Tibial artery (tissue), 4 donors: ENCODE measurements at regions not wholly inside any gene's neighbourhood (a gene's known extent, or its start where the extent isn't known, plus 50 kb on each side); places are given as distances from the start of the nearest gene placed in this dataset.

Experiments
- DNase-seq, 2 donors: peaks; one replicate each; pipeline ENCODE4 v3.0.0-alpha.2; 2019
- H3K27ac ChIP-seq, 2 donors: fragments of 200-600 bp; sonication (generic) in 1 of 2; 1 replicate in 1 of 2; 2 replicates in 1 of 2; pipeline ENCODE4 v1.5.1; 2018 to 2019; ENCODE audit warnings: mild to moderate bottlenecking in 1 of 2
- H3K27me3 ChIP-seq, 2 donors: fragments of 200-600 bp; sonication (generic) in 1 of 2; one replicate each; pipeline versions ENCODE4 v1.5.1 to v1.6.0; 2016 to 2019
- H3K36me3 ChIP-seq, 3 donors: fragments of 200-600 bp; sonication (generic) in 2 of 3; one replicate each; pipeline ENCODE4 v1.5.1; 2016 to 2019; ENCODE audit warnings: mild to moderate bottlenecking in 2 of 3
- H3K4me1 ChIP-seq, 4 donors: fragments of 200-600 bp; sonication (generic) in 2 of 4; 1 replicate in 3 of 4; 2 replicates in 1 of 4; pipeline ENCODE4 v1.5.1; 2016 to 2019
- H3K4me3 ChIP-seq, 2 donors: fragments of 200-600 bp; sonication (generic) in 1 of 2; 1 replicate in 1 of 2; 2 replicates in 1 of 2; pipeline ENCODE4 v1.5.1; 2018 to 2019; ENCODE audit warnings: mild to moderate bottlenecking in 2 of 2
- H3K9me3 ChIP-seq, 3 donors: fragments of 200-600 bp; sonication (generic) in 1 of 3; one replicate each; pipeline ENCODE4 v1.5.1; 2016 to 2019
- intact Hi-C: fragments of 100-400 bp; cut with DNase I; formaldehyde crosslinking; loops from one replicate; pipeline ENCODE4 v1.15.0; 2023; ENCODE audit warnings: low total_unique reads
- TF ChIP-seq, protein P1 (sequence below), 2 experiments: fragments of 200-600 bp in 1 of 2; fragments of 450-650 bp in 1 of 2; IDR thresholded peaks; one replicate each; pipeline ENCODE4 v1.5.1; 2017 to 2019; ENCODE audit warnings: antibody characterized with exemption in 2 of 2, mild to moderate bottlenecking in 1 of 2, moderate library complexity in 1 of 2

DNA sequence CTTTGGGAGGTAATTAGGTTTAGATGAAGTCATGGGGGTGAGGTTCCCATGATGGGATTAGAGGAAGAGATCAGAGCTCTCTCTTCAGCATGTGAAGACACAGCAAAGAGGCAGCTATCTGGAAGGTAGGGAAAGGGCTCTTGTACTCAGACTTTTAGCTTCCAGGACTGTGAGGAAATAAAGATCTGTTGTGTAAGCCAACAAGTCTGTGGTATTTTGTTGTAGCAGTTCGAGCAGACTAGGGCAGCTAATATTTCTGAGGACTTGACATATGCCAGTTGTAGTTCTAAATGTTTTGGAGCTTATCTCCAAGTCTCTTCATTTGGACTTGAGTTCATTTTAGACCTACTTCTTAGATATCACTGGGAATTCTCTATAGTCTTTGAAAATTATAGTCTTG lies 137.3 kb upstream of the PDE5A start:
- no peaks in the 10 kb centered on the region for H3K9me3 ChIP-seq
- DNase-seq = no peak
- no peaks in the 10 kb centered on the region for H3K27me3 ChIP-seq
- no peak overlapping the region for H3K27ac ChIP-seq
- intact Hi-C loops = no loop called here
- H3K36me3 ChIP-seq = no peaks in the 10 kb centered on the region
- H3K4me1 ChIP-seq = peaks cover 0 to 6% (median 2%) of the 10 kb centered on the region in 4 donors
- no peak overlapping the region for H3K4me3 ChIP-seq
- TF ChIP-seq, protein P1, sequence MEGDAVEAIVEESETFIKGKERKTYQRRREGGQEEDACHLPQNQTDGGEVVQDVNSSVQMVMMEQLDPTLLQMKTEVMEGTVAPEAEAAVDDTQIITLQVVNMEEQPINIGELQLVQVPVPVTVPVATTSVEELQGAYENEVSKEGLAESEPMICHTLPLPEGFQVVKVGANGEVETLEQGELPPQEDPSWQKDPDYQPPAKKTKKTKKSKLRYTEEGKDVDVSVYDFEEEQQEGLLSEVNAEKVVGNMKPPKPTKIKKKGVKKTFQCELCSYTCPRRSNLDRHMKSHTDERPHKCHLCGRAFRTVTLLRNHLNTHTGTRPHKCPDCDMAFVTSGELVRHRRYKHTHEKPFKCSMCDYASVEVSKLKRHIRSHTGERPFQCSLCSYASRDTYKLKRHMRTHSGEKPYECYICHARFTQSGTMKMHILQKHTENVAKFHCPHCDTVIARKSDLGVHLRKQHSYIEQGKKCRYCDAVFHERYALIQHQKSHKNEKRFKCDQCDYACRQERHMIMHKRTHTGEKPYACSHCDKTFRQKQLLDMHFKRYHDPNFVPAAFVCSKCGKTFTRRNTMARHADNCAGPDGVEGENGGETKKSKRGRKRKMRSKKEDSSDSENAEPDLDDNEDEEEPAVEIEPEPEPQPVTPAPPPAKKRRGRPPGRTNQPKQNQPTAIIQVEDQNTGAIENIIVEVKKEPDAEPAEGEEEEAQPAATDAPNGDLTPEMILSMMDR (IDR thresholded peaks at IDR 0.05) = no peak

DNA sequence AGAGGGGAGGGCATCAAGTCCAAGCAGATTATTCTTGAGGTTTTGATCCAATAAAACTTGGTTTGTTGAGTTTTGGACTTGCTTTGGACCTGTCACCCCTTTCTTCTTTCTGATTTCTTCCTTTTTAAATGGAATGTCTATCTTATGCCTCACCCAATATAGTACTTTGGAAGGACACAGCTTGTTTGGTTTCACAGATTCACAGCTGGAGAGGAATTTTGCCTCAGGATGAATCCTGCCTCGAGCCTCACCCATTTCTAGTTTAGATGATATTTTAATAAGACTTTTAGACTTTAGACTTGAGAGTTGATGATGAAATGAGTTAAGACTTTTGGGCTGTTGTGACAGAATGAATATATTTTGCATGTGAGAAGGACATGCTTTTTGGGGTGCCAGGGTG lies 136.9 kb upstream of the PDE5A start:
- no peaks in the 10 kb centered on the region for H3K36me3 ChIP-seq
- H3K27ac ChIP-seq = no peak overlapping the region
- H3K4me1 ChIP-seq = peaks cover 0 to 6% (median 2%) of the 10 kb centered on the region in 4 donors
- intact Hi-C loops = no loop called here
- TF ChIP-seq, protein P1 (IDR thresholded peaks at IDR 0.05) = no peak
- H3K9me3 ChIP-seq = no peaks in the 10 kb centered on the region
- H3K27me3 ChIP-seq = no peaks in the 10 kb centered on the region
- DNase-seq = no peak
- no peak overlapping the region for H3K4me3 ChIP-seq

DNA sequence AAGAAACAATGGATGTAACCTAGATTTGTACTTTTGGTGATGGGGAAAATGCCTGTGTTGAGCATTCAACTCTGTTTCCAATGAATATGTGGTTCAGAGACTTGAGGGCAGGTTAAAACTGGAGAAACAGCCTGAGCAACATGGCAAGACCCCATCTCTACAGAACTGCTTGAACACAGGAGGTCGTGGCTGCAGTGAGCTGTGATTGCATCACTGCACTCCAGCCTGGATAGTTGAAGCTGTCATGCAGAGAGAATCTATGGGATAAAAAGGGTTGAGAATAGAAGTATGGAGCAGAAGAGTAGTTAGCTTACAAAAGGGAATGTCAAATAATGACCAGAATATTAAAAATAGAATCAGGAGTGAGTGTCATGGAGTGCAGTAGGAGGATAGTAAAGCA lies 134.8 kb upstream of the PDE5A start:
- H3K27ac ChIP-seq = no peak overlapping the region
- intact Hi-C loops = no loop called here

DNA sequence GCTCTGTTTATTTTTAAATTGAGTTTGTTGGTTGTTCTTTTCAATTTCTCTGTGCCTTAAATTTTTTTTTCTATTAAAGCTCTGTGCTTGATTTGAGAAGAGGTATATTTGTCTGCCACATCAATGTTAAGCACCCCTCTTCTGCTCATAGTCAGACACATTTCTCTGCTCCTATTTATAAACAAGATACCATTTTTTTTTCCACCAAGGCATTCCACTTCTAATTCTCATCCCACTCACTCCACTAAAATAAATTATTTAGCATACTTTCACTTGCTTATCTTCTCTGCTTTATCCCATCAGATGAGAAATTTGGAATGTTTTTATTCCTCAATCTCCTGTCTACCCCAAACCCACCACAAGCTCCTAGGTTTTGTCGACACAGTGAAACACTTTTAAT lies 127.0 kb upstream of the PDE5A start:
- no peaks in the 10 kb centered on the region for H3K36me3 ChIP-seq
- intact Hi-C loops = no loop called here
- H3K4me3 ChIP-seq = no peak overlapping the region
- H3K4me1 ChIP-seq = peaks cover 0 to 5% (median under 1%) of the 10 kb centered on the region in 4 donors
- H3K27ac ChIP-seq = no peak overlapping the region
- no peak for DNase-seq
- no peaks in the 10 kb centered on the region for H3K27me3 ChIP-seq
- TF ChIP-seq, protein P1 (IDR thresholded peaks at IDR 0.05) = no peak
- H3K9me3 ChIP-seq = no peaks in the 10 kb centered on the region

More for the DNA sequence above, 134.8 kb upstream of the PDE5A start:
- no peaks in the 10 kb centered on the region for H3K36me3 ChIP-seq
- H3K27me3 ChIP-seq = no peaks in the 10 kb centered on the region
- H3K4me1 ChIP-seq = no peaks in the 10 kb centered on the region
- no peak overlapping the region for H3K4me3 ChIP-seq
- no peak for DNase-seq
- no peaks in the 10 kb centered on the region for H3K9me3 ChIP-seq
- TF ChIP-seq, protein P1 (IDR thresholded peaks at IDR 0.05) = no peak

DNA sequence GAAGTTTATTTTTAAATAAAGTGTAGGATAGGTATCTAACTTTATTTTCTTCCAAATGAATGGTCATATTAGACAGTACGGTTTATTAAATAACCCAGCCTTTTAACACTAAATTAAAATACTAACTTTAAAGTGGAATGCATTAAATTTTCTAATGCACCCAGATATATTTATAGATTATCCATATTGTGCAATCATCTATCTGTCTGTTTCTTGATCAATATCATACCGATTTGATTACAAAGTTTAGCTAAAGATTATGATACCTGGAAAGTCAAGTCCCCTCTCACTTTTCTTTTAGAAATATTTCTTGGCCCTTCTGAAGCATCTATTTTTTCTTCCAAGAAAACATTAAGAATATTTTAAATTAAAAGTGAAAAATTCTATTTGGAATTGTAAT lies 124.3 kb upstream of the PDE5A start:
- TF ChIP-seq, protein P1 (IDR thresholded peaks at IDR 0.05) = no peak
- Histone ChIP-seq H3K4me1 (peaks cover 0 to 16% (median 2%) of the 10 kb centered on the region in 4 donors), H3K27me3 (no peaks in the 10 kb centered on the region), H3K27ac (no peak overlapping the region), H3K36me3 (no peaks in the 10 kb centered on the region), H3K4me3 (no peak overlapping the region), H3K9me3 (no peaks in the 10 kb centered on the region)
- DNase-seq = no peak
- intact Hi-C loops = no loop called here

DNA sequence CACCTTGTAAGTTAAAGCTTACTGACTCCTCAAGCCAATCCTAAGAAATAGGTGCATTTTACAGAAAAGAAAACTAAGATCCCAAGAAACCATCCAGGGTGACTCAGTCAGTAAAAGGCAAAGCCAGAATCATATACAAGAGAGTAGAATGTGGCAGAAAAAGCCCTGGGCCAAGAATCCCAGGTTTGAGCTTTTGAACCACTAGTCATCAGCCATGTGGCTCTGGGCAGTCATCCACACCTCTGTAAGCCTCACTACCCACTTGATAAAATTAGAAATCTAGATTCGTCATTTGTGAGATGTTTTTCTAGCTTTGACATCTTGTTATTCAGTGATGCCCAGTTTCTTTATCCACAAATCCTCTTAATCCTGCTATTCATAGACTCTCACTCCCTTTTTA lies 122.2 kb upstream of the PDE5A start:
- peak overlapping the region in 1 of 2 donors; percentile 30 for H3K27ac ChIP-seq

More for the DNA sequence above, 122.2 kb upstream of the PDE5A start:
- intact Hi-C loops = no loop called here
- Histone ChIP-seq H3K36me3 (no peaks in the 10 kb centered on the region), H3K9me3 (no peaks in the 10 kb centered on the region), H3K4me3 (no peak overlapping the region), H3K27me3 (no peaks in the 10 kb centered on the region), H3K4me1 (peaks cover 0 to 18% (median 2%) of the 10 kb centered on the region in 4 donors)
- TF ChIP-seq, protein P1 (IDR thresholded peaks at IDR 0.05) = no peak
- DNase-seq = no peak
